CD14-positive monocyte (primary cell): ENCODE measurements at regions not wholly inside any gene's neighbourhood (a gene's known extent, or its start where the extent isn't known, plus 50 kb on each side); places are given as distances from the start of the nearest gene placed in this dataset.
A peak's percentile ranks its signal among the peaks of the same experiment; 100 is the strongest.

ENCODE experiments used
- DNase-seq, 3 donors: peaks; one replicate each; pipeline ENCODE4 v3.0.0-alpha.2; 2011 to 2022
- H2AFZ ChIP-seq: 2 replicates; pipeline ENCODE4 v1.6.0; 2012; ENCODE audit warnings: mild to moderate bottlenecking, low read depth, low read length, inconsistent platforms; ENCODE audit not compliant: insufficient read depth, poor library complexity, severe bottlenecking
- H3K27ac ChIP-seq, 2 donors: 1 replicate in 1 of 2; 2 replicates in 1 of 2; pipeline ENCODE4 v1.5.1; 2012 to 2013; ENCODE audit warnings: low read length in 2 of 2, control low read depth in 1 of 2, inconsistent platforms in 1 of 2, low read depth in 1 of 2, mild to moderate bottlenecking in 1 of 2
- H3K27me3 ChIP-seq, 2 donors: one replicate each; pipeline versions ENCODE4 v1.6.0 to v1.6.1; 2011 to 2013; ENCODE audit warnings: low read length in 2 of 2; ENCODE audit not compliant: control insufficient read depth in 2 of 2, insufficient read depth in 2 of 2
- H3K36me3 ChIP-seq, 2 donors: replicated peaks in 1 of 2; 1 replicate in 1 of 2; 2 replicates in 1 of 2; pipeline versions ENCODE4 v1.5.1 to v1.6.1; 2012 to 2013; ENCODE audit warnings: low read length in 2 of 2, control low read depth in 1 of 2, inconsistent platforms in 1 of 2, mild to moderate bottlenecking in 1 of 2; ENCODE audit not compliant: insufficient read depth in 2 of 2, control insufficient read depth in 1 of 2
- H3K4me1 ChIP-seq, 2 donors: 1 replicate in 1 of 2; 2 replicates in 1 of 2; pipeline versions ENCODE4 v1.5.1 to v1.6.1; 2012 to 2013; ENCODE audit warnings: low read length in 2 of 2, control low read depth in 1 of 2, inconsistent platforms in 1 of 2, mild to moderate bottlenecking in 1 of 2, moderate library complexity in 1 of 2; ENCODE audit not compliant: insufficient read depth in 2 of 2, control insufficient read depth in 1 of 2
- H3K4me2 ChIP-seq: replicated peaks from 2 replicates; pipeline ENCODE3; 2012; ENCODE audit warnings: low read length, moderate library complexity, mild to moderate bottlenecking; ENCODE audit not compliant: poor library complexity, severe bottlenecking; ENCODE audit errors: extremely low read depth
- H3K4me3 ChIP-seq, 3 experiments: fragments of 200-600 bp in 1 of 3; sonication (generic) in 1 of 3; replicated peaks in 1 of 3; 1 replicate in 2 of 3; 2 replicates in 1 of 3; pipeline ENCODE4 v1.5.1; 2011 to 2013; ENCODE audit warnings: low read length in 3 of 3, mild to moderate bottlenecking in 3 of 3, control low read depth in 2 of 3, low read depth in 2 of 3, inconsistent platforms in 1 of 3, moderate library complexity in 1 of 3
- H3K79me2 ChIP-seq: 2 replicates; pipeline ENCODE4 v1.6.0; 2012; ENCODE audit warnings: mild to moderate bottlenecking, control low read depth, inconsistent platforms, low read length, moderate library complexity; ENCODE audit not compliant: insufficient read depth
- H3K9ac ChIP-seq: 2 replicates; pipeline ENCODE4 v1.6.0; 2017; ENCODE audit warnings: low read length, mild to moderate bottlenecking; ENCODE audit not compliant: insufficient read depth, poor library complexity, severe bottlenecking
- H3K9me3 ChIP-seq, 2 donors: replicated peaks in 1 of 2; 1 replicate in 1 of 2; 2 replicates in 1 of 2; pipeline versions ENCODE4 v1.5.1 to v1.6.1; 2012 to 2013; ENCODE audit warnings: low read length in 2 of 2, control low read depth in 1 of 2; ENCODE audit not compliant: control insufficient read depth in 1 of 2, insufficient read depth in 1 of 2
- H4K20me1 ChIP-seq: 2 replicates; pipeline ENCODE4 v1.6.0; 2012; ENCODE audit warnings: mild to moderate bottlenecking, low read length, control low read depth, moderate library complexity; ENCODE audit not compliant: insufficient read depth
- H3K27ac Mint-ChIP-seq, 7 donors: one replicate each; pipeline ENCODE4 v1.8.0; 2020; ENCODE audit warnings: mild to moderate bottlenecking in 7 of 7, mixed read lengths in 7 of 7, moderate library complexity in 6 of 7, inconsistent platforms in 2 of 7
- H3K27me3 Mint-ChIP-seq, 3 donors: one replicate each; pipeline ENCODE4 v1.8.0; 2021 to 2022; ENCODE audit warnings: low read depth in 3 of 3, mild to moderate bottlenecking in 3 of 3, mixed read lengths in 3 of 3, moderate library complexity in 3 of 3, inconsistent platforms in 1 of 3
- H3K36me3 Mint-ChIP-seq, 2 donors: one replicate each; pipeline ENCODE4 v1.8.0; 2020; ENCODE audit warnings: mixed read lengths in 2 of 2, inconsistent platforms in 1 of 2, mild to moderate bottlenecking in 1 of 2
- H3K4me1 Mint-ChIP-seq: one replicate; pipeline ENCODE4 v1.8.0; 2020; ENCODE audit warnings: mild to moderate bottlenecking, mixed read lengths
- H3K4me3 Mint-ChIP-seq, 2 donors: one replicate each; pipeline ENCODE4 v1.8.0; 2020; ENCODE audit warnings: mild to moderate bottlenecking in 2 of 2, mixed read lengths in 2 of 2, moderate library complexity in 1 of 2
- H3K9me3 Mint-ChIP-seq, 7 donors: one replicate each; pipeline ENCODE4 v1.8.0; 2020 to 2022; ENCODE audit warnings: mixed read lengths in 7 of 7, mild to moderate bottlenecking in 6 of 7, moderate library complexity in 6 of 7, inconsistent platforms in 2 of 7
- CTCF ChIP-seq: fragments of 200-600 bp; IDR thresholded peaks from one replicate; pipeline ENCODE4 v1.8.0; 2022; ENCODE audit warnings: antibody characterized with exemption, mild to moderate bottlenecking
- WGBS: methylation state at CpG from one replicate; pipeline ENCODE4 v1.1.5; 2013; ENCODE audit warnings: missing lambda C conversion rate; ENCODE audit not compliant: insufficient coverage; 5-methylcytosine and 5-hydroxymethylcytosine counted together
- intact Hi-C, 2 donors: fragments of 100-400 bp; cut with micrococcal nuclease; formaldehyde crosslinking; loops; one replicate each; pipeline versions ENCODE4 v1.15.0 to v1.15.1; 2023

GRCh38 chr6:121653624-121654008, 218.2 kb downstream of the GJA1 start:
- H3K9me3 ChIP-seq, result no peaks in the 10 kb centered on the region
- H3K27ac ChIP-seq, result no peak overlapping the region
- no peaks in the 10 kb centered on the region for H3K27me3 ChIP-seq
- Mint-ChIP-seq H3K27ac (peak overlapping the region in 1 of 7 donors; percentile 46), H3K4me1 (peaks cover 23% of the 10 kb centered on the region), H3K36me3 (no peaks in the 10 kb centered on the region), H3K9me3 (no peaks in the 10 kb centered on the region), H3K27me3 (no peaks in the 10 kb centered on the region), H3K4me3 (no peak overlapping the region)
- H3K4me2 ChIP-seq, result no peak overlapping the region
- TF ChIP-seq CTCF, result no peak
- no peak overlapping the region for H2AFZ ChIP-seq
- no peak for DNase-seq
- no peaks in the 10 kb centered on the region for H4K20me1 ChIP-seq
- H3K4me3 ChIP-seq, result no peak overlapping the region
- 89% methylated on average over 11 of the region's 11 CpGs for WGBS
- peaks cover 2 to 15% of the 10 kb centered on the region in 2 donors for H3K4me1 ChIP-seq
- H3K36me3 ChIP-seq, result no peaks in the 10 kb centered on the region
- no peak overlapping the region for H3K9ac ChIP-seq
- intact Hi-C loops, result no loop called here
- H3K79me2 ChIP-seq, result no peaks in the 10 kb centered on the region

- Mint-ChIP-seq H3K27ac (no peak overlapping the region), H3K9me3 (no peaks in the 10 kb centered on the region), H3K4me1 (peaks cover 8% of the 10 kb centered on the region), H3K36me3 (no peaks in the 10 kb centered on the region), H3K27me3 (no peaks in the 10 kb centered on the region), H3K4me3 (no peak overlapping the region)
- intact Hi-C loops, result no loop called here
- Histone ChIP-seq H3K9ac (no peak overlapping the region), H3K27me3 (no peaks in the 10 kb centered on the region), H4K20me1 (no peaks in the 10 kb centered on the region), H3K79me2 (no peaks in the 10 kb centered on the region), H3K4me3 (no peak overlapping the region), H3K4me2 (no peak overlapping the region), H3K4me1 (peaks cover 0 to 7% of the 10 kb centered on the region in 2 donors), H3K36me3 (no peaks in the 10 kb centered on the region), H3K27ac (no peak overlapping the region), H2AFZ (no peak overlapping the region), H3K9me3 (no peaks in the 10 kb centered on the region)
- no peak for DNase-seq
- TF ChIP-seq CTCF, result no peak
Measured at GRCh38 chr6:121657972-121658371, 222.5 kb downstream of the GJA1 start.
